ENCODE measurements at regions not wholly inside any gene's neighbourhood (a gene's known extent, or its start where the extent isn't known, plus 50 kb on each side); places are given as distances from the start of the nearest gene placed in this dataset.
A peak's percentile ranks its signal among the peaks of the same experiment; 100 is the strongest.

- no peak for DNase-seq (ENCODE audit: low spot score)
- Histone ChIP-seq H3K27ac (no peak overlapping the region), H3K4me3 (no peak overlapping the region)
- TF ChIP-seq, protein P1, sequence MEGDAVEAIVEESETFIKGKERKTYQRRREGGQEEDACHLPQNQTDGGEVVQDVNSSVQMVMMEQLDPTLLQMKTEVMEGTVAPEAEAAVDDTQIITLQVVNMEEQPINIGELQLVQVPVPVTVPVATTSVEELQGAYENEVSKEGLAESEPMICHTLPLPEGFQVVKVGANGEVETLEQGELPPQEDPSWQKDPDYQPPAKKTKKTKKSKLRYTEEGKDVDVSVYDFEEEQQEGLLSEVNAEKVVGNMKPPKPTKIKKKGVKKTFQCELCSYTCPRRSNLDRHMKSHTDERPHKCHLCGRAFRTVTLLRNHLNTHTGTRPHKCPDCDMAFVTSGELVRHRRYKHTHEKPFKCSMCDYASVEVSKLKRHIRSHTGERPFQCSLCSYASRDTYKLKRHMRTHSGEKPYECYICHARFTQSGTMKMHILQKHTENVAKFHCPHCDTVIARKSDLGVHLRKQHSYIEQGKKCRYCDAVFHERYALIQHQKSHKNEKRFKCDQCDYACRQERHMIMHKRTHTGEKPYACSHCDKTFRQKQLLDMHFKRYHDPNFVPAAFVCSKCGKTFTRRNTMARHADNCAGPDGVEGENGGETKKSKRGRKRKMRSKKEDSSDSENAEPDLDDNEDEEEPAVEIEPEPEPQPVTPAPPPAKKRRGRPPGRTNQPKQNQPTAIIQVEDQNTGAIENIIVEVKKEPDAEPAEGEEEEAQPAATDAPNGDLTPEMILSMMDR (IDR thresholded peaks at IDR 0.05), result no peak
Observed at GRCh38 chr1:47569261-47569660, 131.4 kb downstream of the FOXD2 start.

GRCh38 chr1:47569681-47570470 lies 132.0 kb downstream of the FOXD2 start:
- Histone ChIP-seq H3K4me3 (no peak overlapping the region), H3K27ac (peak overlapping the region; percentile 0 to 51)
- DNase-seq (ENCODE audit: low spot score), result no peak
- TF ChIP-seq, protein P1 (IDR thresholded peaks at IDR 0.05), result no peak

DNA sequence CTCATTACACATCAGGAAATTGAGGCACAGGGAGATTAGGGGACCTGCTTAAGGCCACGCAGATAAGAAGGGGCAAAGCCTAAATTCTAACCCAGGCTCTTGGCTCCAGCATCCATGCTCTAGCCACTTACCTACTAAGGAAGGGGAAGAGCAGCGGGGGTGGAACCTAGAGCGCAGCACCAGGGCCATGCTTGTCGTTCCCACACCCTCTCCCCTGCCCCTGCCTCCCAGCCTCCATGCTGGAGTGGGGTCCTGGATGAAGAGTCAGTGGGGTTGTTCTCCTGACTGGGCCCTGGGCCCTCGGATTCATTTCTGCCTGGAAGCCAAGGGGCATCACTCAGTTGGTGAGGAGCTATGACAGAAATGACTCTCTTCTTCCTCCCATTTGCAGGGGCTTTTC lies 133.3 kb downstream of the FOXD2 start:
- TF ChIP-seq, protein P1 (IDR thresholded peaks at IDR 0.05), result no peak
- Histone ChIP-seq H3K4me3 (no peak overlapping the region), H3K27ac (no peak overlapping the region)
- DNase-seq (ENCODE audit: low spot score), result no peak

- Histone ChIP-seq H3K4me3 (no peak overlapping the region), H3K27ac (no peak overlapping the region)
- TF ChIP-seq, protein P1 (IDR thresholded peaks at IDR 0.05), result no peak
- no peak for DNase-seq (ENCODE audit: low spot score)
Observed at GRCh38 chr1:47571952-47572351, 134.1 kb downstream of the FOXD2 start.

DNA sequence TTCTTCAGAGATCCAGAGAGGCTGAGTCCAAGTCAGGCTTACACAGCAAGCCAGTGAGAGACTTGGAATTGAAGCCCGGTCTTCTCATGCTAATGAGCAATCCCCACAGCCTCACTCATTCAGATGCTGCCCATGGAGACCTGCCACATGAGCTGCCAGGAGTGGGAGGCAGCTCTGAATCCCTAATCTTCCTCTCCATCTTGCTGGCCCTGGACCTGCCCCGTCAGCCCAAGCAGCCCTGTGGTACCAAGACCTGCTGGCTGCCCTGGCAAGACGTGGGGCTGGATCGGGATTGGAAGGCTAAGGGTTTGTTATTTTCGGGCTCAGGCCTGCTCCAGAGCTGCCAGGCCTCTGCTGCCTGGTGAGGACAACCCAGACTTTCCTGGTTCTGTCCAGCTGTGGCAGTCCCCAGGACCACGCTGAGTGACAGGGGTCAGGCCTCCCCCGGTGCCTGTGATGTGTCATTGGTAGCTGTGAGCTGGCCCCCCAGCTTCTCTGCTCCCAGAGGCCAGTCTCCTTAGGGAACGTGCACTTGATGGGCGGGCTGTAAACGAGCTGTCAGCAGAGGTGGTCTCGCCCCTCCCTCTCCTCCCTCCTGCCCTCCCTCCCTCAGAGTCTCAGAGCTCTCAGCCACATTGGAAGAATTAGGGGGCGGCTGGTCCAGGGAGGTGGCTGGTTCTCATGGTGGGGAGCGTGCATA lies 135.0 kb downstream of the FOXD2 start:
- TF ChIP-seq, protein P1 (IDR thresholded peaks at IDR 0.05), result no peak
- no peak for DNase-seq (ENCODE audit: low spot score)
- no peak overlapping the region for H3K4me3 ChIP-seq
- H3K27ac ChIP-seq, result peak overlapping the region in 1 of 2 donors; percentile 38

GRCh38 chr1:47574451-47575165 lies 136.8 kb downstream of the FOXD2 start:
- Histone ChIP-seq H3K27ac (no peak overlapping the region), H3K4me3 (no peak overlapping the region)
- TF ChIP-seq, protein P1 (IDR thresholded peaks at IDR 0.05), result no peak
- DNase-seq (ENCODE audit: low spot score), result no peak

Data from coronary artery (tissue), 2 donors.